ENCODE measurements at regions not wholly inside any gene's neighbourhood (a gene's known extent, or its start where the extent isn't known, plus 50 kb on each side); places are given as distances from the start of the nearest gene placed in this dataset.

GRCh38 chr2:183866666-183867065, 731.7 kb upstream of the ZNF804A start:
- no peaks in the 10 kb centered on the region for H3K4me1 ChIP-seq (ENCODE audit: insufficient read depth, low read length)
- no peak overlapping the region for H3K27ac ChIP-seq (ENCODE audit: low read depth, low read length)
- no peaks in the 10 kb centered on the region for H3K36me3 ChIP-seq (ENCODE audit: insufficient read depth, low read length)
- no peaks in the 10 kb centered on the region for H3K9me3 ChIP-seq (ENCODE audit: low read depth, low read length)
- no peak overlapping the region for H2AFZ ChIP-seq (ENCODE audit: low read length)
- no peak for TF ChIP-seq CTCF (IDR thresholded peaks at IDR 0.05; ENCODE audit: extremely low read depth, low read depth, low read length)
- no peaks in the 10 kb centered on the region for H4K20me1 ChIP-seq (ENCODE audit: insufficient read depth, low read length)
- no peak overlapping the region for H3K4me2 ChIP-seq (ENCODE audit: insufficient read depth, low read length)
- H3K4me3 ChIP-seq (ENCODE audit: insufficient read depth, low read length) = no peak overlapping the region
- no peak for DNase-seq (ENCODE audit: insufficient read length, low spot score, missing footprints)
- H3K79me2 ChIP-seq (ENCODE audit: insufficient read depth, low read length) = no peaks in the 10 kb centered on the region
- H3K27me3 ChIP-seq (ENCODE audit: insufficient read depth, low read length) = no peaks in the 10 kb centered on the region

GRCh38 chr2:183867206-183867605, 731.1 kb upstream of the ZNF804A start:
- no peak for TF ChIP-seq CTCF (IDR thresholded peaks at IDR 0.05; ENCODE audit: extremely low read depth, low read depth, low read length)
- Histone ChIP-seq H3K27ac (ENCODE audit: low read depth, low read length) (no peak overlapping the region), H3K4me3 (ENCODE audit: insufficient read depth, low read length) (no peak overlapping the region), H3K4me1 (ENCODE audit: insufficient read depth, low read length) (no peaks in the 10 kb centered on the region), H4K20me1 (ENCODE audit: insufficient read depth, low read length) (no peaks in the 10 kb centered on the region), H3K36me3 (ENCODE audit: insufficient read depth, low read length) (no peaks in the 10 kb centered on the region), H3K79me2 (ENCODE audit: insufficient read depth, low read length) (no peaks in the 10 kb centered on the region), H3K4me2 (ENCODE audit: insufficient read depth, low read length) (no peak overlapping the region), H2AFZ (ENCODE audit: low read length) (no peak overlapping the region), H3K9me3 (ENCODE audit: low read depth, low read length) (no peaks in the 10 kb centered on the region), H3K27me3 (ENCODE audit: insufficient read depth, low read length) (no peaks in the 10 kb centered on the region)
- no peak for DNase-seq (ENCODE audit: insufficient read length, low spot score, missing footprints)

GRCh38 chr2:183868153-183868552, 730.2 kb upstream of the ZNF804A start:
- Histone ChIP-seq H4K20me1 (ENCODE audit: insufficient read depth, low read length) (no peaks in the 10 kb centered on the region), H3K9me3 (ENCODE audit: low read depth, low read length) (no peaks in the 10 kb centered on the region), H3K4me3 (ENCODE audit: insufficient read depth, low read length) (no peak overlapping the region), H3K4me1 (ENCODE audit: insufficient read depth, low read length) (no peaks in the 10 kb centered on the region), H3K4me2 (ENCODE audit: insufficient read depth, low read length) (no peak overlapping the region), H3K27me3 (ENCODE audit: insufficient read depth, low read length) (no peaks in the 10 kb centered on the region), H3K27ac (ENCODE audit: low read depth, low read length) (no peak overlapping the region), H3K36me3 (ENCODE audit: insufficient read depth, low read length) (no peaks in the 10 kb centered on the region), H3K79me2 (ENCODE audit: insufficient read depth, low read length) (no peaks in the 10 kb centered on the region), H2AFZ (ENCODE audit: low read length) (no peak overlapping the region)
- no peak for TF ChIP-seq CTCF (IDR thresholded peaks at IDR 0.05; ENCODE audit: extremely low read depth, low read depth, low read length)
- no peak for DNase-seq (ENCODE audit: insufficient read length, low spot score, missing footprints)

GRCh38 chr2:183868707-183869106, 729.6 kb upstream of the ZNF804A start:
- no peak overlapping the region for H2AFZ ChIP-seq (ENCODE audit: low read length)
- no peaks in the 10 kb centered on the region for H3K79me2 ChIP-seq (ENCODE audit: insufficient read depth, low read length)
- H3K4me2 ChIP-seq (ENCODE audit: insufficient read depth, low read length) = no peak overlapping the region
- H3K27ac ChIP-seq (ENCODE audit: low read depth, low read length) = no peak overlapping the region
- no peak for TF ChIP-seq CTCF (IDR thresholded peaks at IDR 0.05; ENCODE audit: extremely low read depth, low read depth, low read length)
- no peak for DNase-seq (ENCODE audit: insufficient read length, low spot score, missing footprints)
- H3K9me3 ChIP-seq (ENCODE audit: low read depth, low read length) = no peaks in the 10 kb centered on the region
- no peaks in the 10 kb centered on the region for H4K20me1 ChIP-seq (ENCODE audit: insufficient read depth, low read length)
- no peaks in the 10 kb centered on the region for H3K27me3 ChIP-seq (ENCODE audit: insufficient read depth, low read length)
- no peaks in the 10 kb centered on the region for H3K36me3 ChIP-seq (ENCODE audit: insufficient read depth, low read length)
- no peak overlapping the region for H3K4me3 ChIP-seq (ENCODE audit: insufficient read depth, low read length)
- no peaks in the 10 kb centered on the region for H3K4me1 ChIP-seq (ENCODE audit: insufficient read depth, low read length)

Measured in osteoblast (primary cell).